Endothelial cell of umbilical vein (primary cell): ENCODE measurements at regions not wholly inside any gene's neighbourhood (a gene's known extent, or its start where the extent isn't known, plus 50 kb on each side); places are given as distances from the start of the nearest gene placed in this dataset.

ENCODE experiments used
- GATA2 ChIP-seq: IDR thresholded peaks from 2 replicates; pipeline ENCODE4 v1.7.0; 2011; ENCODE audit warnings: low read depth, mild to moderate bottlenecking, moderate library complexity, mixed read lengths, low read length; ENCODE audit not compliant: insufficient read length, insufficient read depth
- POLR2A ChIP-seq: IDR thresholded peaks from 2 replicates; pipeline ENCODE4 v1.6.1; 2012; ENCODE audit warnings: low read depth, mild to moderate bottlenecking, control low read depth, low read length
- POLR2AphosphoS5 ChIP-seq: IDR thresholded peaks from 2 replicates; pipeline ENCODE4 v1.6.1; 2012; ENCODE audit warnings: low read depth, mild to moderate bottlenecking, control low read depth, low read length, moderate library complexity; ENCODE audit not compliant: insufficient read depth
- TF ChIP-seq, protein P1 (sequence below), 2 donors: IDR thresholded peaks; 1 replicate in 1 of 2; 2 replicates in 1 of 2; pipeline ENCODE4 v1.5.1; 2011; ENCODE audit warnings: low read length in 2 of 2, mild to moderate bottlenecking in 2 of 2, moderate library complexity in 2 of 2, control low read depth in 1 of 2, inconsistent platforms in 1 of 2, low read depth in 1 of 2; ENCODE audit not compliant: insufficient read depth in 1 of 2; ENCODE audit errors: extremely low read depth in 1 of 2
- TF ChIP-seq, protein P2 (sequence below): IDR thresholded peaks from 2 replicates; pipeline ENCODE4 v1.6.1; 2011; ENCODE audit not compliant: insufficient read depth, insufficient read length

DNA sequence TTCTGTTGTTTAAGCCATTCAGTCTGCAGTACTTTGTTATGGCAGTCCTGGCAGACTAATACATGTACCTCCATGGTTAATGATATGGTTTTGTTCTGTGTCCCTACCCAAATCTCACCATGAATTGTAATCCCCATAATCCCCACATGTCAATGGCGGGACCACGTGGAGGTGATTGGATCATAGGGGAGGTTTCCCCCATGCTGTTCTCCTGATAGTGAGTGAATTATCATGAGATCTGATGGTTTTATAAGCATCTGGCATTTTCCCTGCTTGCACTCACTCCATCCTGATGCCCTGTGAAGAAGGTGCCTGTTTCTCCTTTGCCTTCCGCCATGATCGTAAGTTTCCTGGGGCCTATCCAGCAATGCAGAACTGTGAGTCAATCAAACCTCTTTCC, 57.5 kb upstream of the NT5E start:
- TF ChIP-seq, protein P1, sequence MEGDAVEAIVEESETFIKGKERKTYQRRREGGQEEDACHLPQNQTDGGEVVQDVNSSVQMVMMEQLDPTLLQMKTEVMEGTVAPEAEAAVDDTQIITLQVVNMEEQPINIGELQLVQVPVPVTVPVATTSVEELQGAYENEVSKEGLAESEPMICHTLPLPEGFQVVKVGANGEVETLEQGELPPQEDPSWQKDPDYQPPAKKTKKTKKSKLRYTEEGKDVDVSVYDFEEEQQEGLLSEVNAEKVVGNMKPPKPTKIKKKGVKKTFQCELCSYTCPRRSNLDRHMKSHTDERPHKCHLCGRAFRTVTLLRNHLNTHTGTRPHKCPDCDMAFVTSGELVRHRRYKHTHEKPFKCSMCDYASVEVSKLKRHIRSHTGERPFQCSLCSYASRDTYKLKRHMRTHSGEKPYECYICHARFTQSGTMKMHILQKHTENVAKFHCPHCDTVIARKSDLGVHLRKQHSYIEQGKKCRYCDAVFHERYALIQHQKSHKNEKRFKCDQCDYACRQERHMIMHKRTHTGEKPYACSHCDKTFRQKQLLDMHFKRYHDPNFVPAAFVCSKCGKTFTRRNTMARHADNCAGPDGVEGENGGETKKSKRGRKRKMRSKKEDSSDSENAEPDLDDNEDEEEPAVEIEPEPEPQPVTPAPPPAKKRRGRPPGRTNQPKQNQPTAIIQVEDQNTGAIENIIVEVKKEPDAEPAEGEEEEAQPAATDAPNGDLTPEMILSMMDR (IDR thresholded peaks at IDR 0.05; ENCODE audit: extremely low read depth in 1 of 2, insufficient read depth in 1 of 2, low read depth in 1 of 2, low read length in 2 of 2), result no peak
- TF ChIP-seq, protein P2, sequence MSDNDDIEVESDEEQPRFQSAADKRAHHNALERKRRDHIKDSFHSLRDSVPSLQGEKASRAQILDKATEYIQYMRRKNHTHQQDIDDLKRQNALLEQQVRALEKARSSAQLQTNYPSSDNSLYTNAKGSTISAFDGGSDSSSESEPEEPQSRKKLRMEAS, result no peak
- TF ChIP-seq POLR2A (no peak), POLR2AphosphoS5 (no peak), GATA2 (no peak)
